Renal cortical epithelial cell (primary cell): ENCODE measurements at regions not wholly inside any gene's neighbourhood (a gene's known extent, or its start where the extent isn't known, plus 50 kb on each side); places are given as distances from the start of the nearest gene placed in this dataset.

ENCODE experiments used
- DNase-seq: peaks from one replicate; pipeline ENCODE4 v3.0.0-alpha.2; 2011; ENCODE audit warnings: low read depth

GRCh38 chr6:97586344-97586743, 303.3 kb upstream of the MMS22L start:
- DNase-seq: peak; percentile 16

DNA sequence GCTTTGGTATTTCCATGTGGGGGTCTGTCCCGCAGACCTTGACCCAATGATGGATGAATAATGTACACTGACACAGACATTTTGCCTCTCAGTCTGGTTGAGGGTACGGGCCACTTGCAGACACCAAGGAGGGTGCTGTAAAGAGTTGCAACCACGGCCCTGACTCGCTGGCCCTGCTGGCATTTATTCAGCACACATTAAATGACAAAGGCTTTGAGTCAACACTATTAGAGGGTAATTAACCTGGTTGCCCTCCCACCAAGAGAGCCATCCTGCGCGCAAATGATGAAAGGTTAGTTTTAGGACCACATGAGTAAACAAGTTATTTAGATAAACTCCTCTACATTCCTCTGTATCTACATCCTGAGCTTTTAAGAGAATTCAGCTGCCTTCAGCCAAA, 308.9 kb upstream of the MMS22L start:
- DNase-seq: no peak

DNA sequence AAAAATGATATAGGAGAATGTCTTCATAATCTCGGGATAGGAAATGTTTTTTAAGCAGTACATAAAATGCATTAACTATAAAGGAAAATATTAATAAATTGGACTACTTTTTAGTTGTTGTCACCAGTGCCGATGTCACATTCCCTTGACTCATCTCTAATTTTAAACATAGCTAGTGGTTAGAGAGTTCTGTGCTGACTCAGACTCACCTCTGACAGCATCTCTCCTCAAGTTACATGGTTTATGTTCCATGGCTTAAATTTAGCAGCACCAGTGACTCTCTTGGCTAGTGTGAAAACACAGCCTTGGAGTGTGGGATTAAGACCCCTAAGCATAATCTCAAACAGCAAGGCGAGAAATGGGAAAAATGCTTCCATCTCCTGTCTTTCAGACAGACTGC, 311.8 kb upstream of the MMS22L start:
- DNase-seq: peak; percentile 19

DNA sequence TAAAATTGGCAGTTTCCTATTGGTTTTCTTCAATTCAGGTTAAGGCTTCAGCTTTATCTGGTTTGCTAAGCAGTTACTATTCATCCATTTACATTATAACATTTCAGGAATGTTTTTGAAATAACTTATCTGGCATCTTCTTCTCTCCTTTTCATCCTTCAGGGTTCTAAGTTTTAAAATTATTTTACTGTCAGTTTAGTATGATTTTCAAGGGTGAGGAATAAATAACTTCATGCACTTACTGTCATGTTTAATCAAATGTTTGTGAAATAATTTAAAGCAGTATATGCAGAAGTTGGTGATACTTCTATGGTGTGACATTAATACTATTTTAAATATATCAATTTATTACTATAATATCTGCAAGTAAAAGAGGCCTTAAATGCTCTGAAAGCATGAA, 338.1 kb upstream of the MMS22L start:
- no peak for DNase-seq

DNA sequence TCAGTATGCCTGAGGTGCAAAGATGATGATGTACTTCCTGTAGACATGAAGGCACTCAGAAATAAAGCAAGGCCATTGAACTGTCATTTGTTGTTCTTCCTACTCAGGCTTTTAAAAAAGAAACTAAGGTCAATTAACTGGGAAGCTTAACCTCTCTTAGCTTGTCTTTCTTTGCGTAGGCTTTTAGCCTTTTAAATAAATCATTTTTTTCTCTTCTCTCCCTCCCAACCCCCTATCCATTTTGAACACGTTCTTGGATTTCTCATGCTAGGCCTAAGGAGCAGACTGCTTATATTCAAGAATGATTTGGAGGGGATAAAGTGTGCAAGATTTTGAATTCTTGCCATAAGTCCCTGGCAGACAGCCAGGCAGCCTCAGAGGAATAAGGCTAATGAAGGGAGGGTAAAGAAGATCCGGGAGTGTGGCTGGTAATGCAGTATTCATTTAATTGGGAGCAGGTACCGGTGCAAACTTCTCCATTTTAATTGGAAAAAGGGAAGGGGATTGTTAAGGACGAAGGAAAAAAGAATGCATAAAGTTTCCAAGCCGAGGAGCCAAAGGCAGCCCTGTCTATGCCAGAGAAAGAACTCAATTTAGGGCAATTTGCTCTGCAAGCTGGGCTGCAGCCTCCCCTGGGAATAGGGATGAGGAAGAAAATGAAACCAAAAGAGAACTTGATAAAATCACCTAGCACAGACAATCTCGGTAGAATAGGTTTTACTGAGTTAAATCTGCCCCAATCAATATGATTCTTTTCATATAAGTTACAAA, 343.8 kb upstream of the MMS22L start:
- DNase-seq: peak; percentile 1

GRCh38 chr6:97629180-97629579, 346.2 kb upstream of the MMS22L start:
- no peak for DNase-seq

- no peak for DNase-seq
Observed at GRCh38 chr6:97630604-97631003, 347.6 kb upstream of the MMS22L start.

GRCh38 chr6:97632341-97632740, 349.3 kb upstream of the MMS22L start:
- no peak for DNase-seq

- DNase-seq: no peak
Observed at GRCh38 chr6:97639702-97640101, 356.7 kb upstream of the MMS22L start.

- DNase-seq: no peak
Observed at GRCh38 chr6:97644353-97644752, 361.3 kb upstream of the MMS22L start.

GRCh38 chr6:97645757-97646156, 362.7 kb upstream of the MMS22L start:
- no peak for DNase-seq

DNA sequence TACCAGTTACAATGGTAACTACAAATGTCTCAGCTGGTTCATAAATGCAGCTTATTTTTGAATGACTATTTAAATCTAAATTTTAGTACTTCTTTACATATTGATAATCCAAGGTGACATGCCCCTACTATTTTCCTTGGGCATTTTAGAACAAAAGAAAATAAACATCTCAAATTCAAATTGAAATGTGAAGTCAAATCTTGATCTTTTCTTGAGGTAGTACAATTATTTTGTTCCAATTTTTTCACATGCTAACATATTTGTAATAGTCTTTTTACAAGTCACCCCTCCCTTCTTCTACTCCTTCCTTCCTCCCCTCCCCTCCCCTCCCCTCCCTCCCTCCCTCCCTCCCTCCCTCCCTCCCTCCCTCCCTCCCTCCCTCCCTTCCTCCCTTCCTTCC, 370.1 kb upstream of the MMS22L start:
- no peak for DNase-seq

DNA sequence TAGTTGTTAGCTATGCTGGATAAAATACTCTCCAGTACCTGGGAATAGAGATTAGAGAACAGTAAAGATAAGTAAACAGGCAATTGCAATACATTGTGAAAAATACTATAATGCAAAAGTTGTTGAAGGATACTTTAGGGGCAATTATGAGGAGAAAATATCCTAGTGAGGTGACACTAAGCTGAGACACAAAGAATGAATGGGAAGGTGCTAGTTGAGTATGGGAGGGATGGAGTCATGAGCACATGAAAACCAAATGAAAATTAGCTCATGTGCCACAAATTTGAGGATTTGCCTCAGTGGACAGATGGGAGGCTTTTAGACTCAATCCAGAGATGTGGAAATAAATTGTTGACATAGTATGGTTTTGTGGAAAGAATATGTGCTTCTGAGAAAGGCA, 370.5 kb upstream of the MMS22L start:
- no peak for DNase-seq

DNA sequence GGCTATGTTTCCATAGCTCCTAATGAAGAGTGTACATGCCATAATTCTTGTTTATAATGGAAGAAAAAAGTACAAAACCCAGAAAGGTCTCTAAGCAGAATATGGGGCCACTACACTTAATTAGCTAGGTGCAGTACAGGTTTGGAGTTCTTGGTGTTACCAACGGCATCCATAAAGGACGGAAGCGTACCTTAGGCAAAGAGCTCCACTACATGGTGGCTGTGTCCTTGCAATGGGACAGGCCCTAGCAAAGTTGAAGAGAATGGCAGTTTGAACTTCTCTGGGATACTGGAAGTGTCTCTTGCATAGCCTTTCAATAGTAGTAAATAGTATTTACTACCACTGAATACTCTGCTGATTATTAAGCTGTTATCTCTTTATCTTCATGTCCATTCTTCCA, 371.7 kb upstream of the MMS22L start:
- DNase-seq: no peak

DNA sequence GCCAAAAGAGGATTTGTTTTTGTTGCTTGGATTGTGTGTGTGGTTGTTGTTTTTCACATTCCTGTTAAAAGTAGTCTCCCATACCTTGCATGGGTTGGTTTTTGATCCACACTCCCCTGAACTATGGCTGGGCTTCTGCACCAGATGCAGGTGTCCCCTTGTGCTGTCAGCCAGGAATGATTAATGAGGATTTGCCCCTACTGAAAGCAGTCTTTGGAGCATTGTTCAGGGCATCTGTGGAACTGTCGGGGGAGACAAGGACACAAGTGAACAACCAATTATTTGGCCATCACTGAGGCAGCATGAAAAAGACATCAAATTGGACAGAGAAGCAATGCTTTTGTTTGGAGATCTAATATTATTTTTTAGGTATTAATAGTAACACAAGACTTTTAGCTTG, 373.2 kb upstream of the MMS22L start:
- DNase-seq: no peak

DNA sequence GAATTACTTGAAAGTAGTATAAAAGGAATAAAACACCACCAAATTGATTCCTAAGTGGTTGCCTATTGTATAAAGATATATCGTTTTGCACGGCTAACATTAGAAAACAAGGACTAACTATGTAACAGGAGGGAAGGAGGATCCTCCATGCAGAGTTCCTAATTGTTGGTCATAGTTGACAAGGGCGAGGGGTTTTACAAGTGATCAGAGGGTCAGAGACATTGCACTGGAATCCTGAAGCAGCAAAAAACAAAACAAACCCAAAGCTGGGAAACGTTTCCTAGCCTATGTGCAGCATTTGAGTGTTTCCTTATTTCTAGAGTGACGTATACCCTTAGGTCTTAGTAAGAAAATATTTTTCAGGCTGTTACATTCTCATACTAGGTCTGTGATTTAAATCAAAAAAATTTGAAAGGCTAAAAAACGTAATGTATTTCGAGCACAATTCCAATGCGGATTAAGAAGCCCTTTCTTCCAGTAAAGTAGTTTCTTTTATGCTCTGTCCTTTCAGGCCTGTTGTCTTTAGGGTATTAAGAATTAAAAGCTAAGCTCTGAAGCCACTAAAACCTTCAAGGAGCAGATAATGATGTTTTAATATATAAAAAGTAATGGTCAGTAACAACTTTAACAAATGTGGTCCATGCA, 373.8 kb upstream of the MMS22L start:
- no peak for DNase-seq

DNA sequence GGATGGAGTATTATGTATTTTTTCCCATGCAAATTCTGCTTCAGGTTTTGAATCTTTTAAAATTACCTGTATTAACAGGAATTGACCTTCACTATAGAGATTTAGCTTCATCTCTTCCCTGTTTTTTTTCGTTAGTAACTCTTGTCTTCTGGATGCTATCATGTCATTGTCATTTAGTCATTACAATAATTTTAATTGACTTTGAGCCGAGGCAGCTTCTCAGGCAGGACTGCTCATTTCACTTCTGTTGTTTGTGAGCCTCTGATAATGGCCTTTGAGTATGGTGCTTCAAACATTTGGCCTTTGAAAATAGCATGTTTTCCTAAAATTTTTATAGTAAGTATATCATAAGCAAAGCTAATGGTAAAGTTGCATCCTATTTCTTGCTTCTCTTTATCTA, 375.1 kb upstream of the MMS22L start:
- no peak for DNase-seq

DNA sequence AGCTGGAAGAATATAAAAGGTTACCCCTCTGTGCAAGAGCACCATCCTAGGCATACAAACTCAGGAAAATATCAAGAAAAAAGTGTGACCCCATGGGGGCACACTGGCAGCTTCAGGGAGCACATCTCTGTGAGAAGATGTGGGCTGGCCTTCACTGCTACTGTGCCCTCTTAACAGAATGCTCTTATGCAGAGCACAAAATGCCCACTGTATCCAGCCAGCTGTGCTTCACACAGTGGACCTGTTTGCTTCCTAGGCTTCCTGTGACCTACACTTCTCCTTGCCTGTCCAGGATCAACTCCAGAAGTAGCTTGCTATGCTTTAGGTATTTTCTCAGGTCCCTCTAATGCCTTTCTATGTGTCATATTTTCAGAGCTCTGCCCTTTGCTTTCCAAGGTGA, 380.2 kb upstream of the MMS22L start:
- DNase-seq: no peak

GRCh38 chr6:97665446-97665845, 382.4 kb upstream of the MMS22L start:
- no peak for DNase-seq

DNA sequence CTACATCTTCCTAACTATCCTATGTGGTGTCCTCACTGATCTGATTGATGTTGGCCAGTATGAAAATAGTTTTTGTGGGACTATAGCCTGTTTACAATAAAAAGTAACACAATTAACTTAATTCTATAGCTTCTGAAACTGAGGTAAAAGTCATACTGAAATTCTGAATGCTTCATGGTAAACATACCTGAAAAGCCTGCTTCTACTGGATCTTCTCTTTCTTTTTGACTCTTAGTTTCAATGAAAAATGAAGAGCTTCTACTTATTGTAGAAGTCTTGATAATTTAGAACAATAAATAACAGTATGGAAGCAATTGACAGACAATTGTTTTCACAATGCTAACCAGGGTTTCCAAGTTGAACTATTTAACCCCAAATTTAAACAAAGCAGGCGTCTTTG, 383.9 kb upstream of the MMS22L start:
- no peak for DNase-seq

- DNase-seq: peak; percentile 2
Observed at GRCh38 chr6:97668716-97669115, 385.7 kb upstream of the MMS22L start.

DNA sequence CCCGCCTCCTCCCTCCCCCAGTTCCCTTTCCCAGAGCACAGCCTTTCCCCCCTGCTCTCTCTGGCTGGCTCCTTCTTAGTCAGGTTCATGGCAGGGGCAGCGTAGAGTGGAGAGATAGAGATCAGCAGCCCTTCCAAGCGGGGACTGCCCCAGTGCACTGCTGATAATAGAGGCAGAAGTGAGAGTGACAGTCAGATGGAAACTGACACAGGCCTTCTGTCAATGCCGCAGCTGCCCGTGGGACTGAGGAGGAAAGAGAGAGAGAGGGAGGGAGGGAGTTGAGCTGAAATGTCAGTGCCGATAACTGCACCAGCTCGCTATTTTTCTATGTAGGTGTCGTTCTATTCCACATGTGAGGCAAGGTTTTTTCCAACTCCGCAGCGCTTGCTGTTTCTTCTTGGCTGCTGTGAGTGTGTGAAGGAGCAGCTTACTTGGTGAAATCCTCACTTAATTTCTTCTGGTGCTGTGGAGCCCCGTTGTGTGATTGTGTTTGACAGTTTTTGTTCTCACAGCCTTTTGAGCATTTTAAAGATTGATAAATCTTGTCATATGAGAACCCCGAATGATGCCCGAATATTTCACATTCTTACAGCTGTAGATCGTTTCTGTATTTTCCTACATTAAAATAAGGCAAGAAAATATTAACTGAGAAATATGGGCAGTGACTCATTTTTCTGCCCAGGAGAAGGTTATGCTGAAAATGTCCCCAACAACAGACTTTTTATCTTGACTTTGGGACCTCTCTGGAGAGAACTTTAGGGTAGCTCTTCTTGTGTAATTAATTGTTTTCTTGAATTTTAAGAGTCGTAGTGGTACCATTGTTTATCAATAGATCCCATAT, 386.4 kb upstream of the MMS22L start:
- DNase-seq: peak; percentile 11

DNA sequence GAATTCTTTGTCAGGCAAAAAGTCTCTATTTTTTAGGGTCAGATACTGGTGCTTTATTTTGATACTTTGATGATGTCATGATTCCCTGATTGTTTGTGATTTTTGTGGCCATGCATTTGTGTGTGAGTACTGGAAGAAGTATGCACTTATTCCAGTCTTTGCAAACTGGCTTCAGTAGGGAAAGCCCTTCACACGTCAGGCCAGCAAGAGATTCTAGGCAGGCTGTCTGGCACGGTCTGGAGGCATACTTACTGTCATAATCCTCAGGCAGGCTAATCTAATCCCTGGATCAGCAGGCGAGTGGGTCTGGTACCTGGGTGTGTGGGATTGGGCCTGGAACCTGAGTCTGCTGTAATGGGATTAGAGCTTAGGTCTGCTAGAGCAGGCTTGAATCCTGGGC, 391.8 kb upstream of the MMS22L start:
- no peak for DNase-seq
